H1 (cell line): ENCODE measurements at regions not wholly inside any gene's neighbourhood (a gene's known extent, or its start where the extent isn't known, plus 50 kb on each side); places are given as distances from the start of the nearest gene placed in this dataset.
A peak's percentile ranks its signal among the peaks of the same experiment; 100 is the strongest.

Source experiments
- CTCF ChIA-PET: fragments of 300-600 bp; sonication (Branson Sonifier 250); formaldehyde crosslinking; loops from one replicate; lab custom pipeline; 2021; ENCODE audit not compliant: partially characterized antibody; lab: Charles Lee
- POLR2A ChIA-PET: fragments of 300-600 bp; sonication (Branson Sonifier 250); formaldehyde crosslinking; loops from one replicate; lab custom pipeline; 2021; ENCODE audit warnings: inconsistent platforms; ENCODE audit not compliant: partially characterized antibody; lab: Charles Lee
- DNase-seq, 2 experiments: peaks; one replicate each; pipeline versions ENCODE4 v3.0.0 to v3.0.0-alpha.2; 2010 to 2022; ENCODE audit warnings: low spot score in 2 of 2, low read depth in 1 of 2, mixed read lengths in 1 of 2
- FAIRE-seq: peaks from 2 replicates; lab custom pipeline; 2011; peaks lifted over from hg19 to GRCh38; lab: Jason Lieb, UNC
- H2AFZ ChIP-seq: 2 replicates; pipeline ENCODE4 v1.8.1; 2012; ENCODE audit warnings: low read length, inconsistent platforms
- H2AK5ac ChIP-seq: 2 replicates; pipeline ENCODE4 v1.6.1; 2013; ENCODE audit warnings: low read depth, low read length
- H2BK120ac ChIP-seq: replicated peaks from 2 replicates; pipeline ENCODE3; 2013; ENCODE audit warnings: low read depth, low read length, inconsistent platforms
- H2BK12ac ChIP-seq: 2 replicates; pipeline ENCODE4 v1.6.1; 2013; ENCODE audit warnings: low read depth, low read length
- H2BK15ac ChIP-seq: 2 replicates; pipeline ENCODE4 v1.6.1; 2013; ENCODE audit warnings: low read length
- H2BK20ac ChIP-seq: 2 replicates; pipeline ENCODE4 v1.6.1; 2013; ENCODE audit warnings: low read length
- H2BK5ac ChIP-seq: 2 replicates; pipeline ENCODE4 v1.6.1; 2013; ENCODE audit warnings: low read depth, low read length
- H3K14ac ChIP-seq: 2 replicates; pipeline ENCODE4 v1.6.1; 2013; ENCODE audit warnings: inconsistent platforms; ENCODE audit not compliant: insufficient read length
- H3K18ac ChIP-seq: 2 replicates; pipeline ENCODE4 v1.6.1; 2013; ENCODE audit warnings: low read length; ENCODE audit errors: extremely low read depth
- H3K23ac ChIP-seq: 2 replicates; pipeline ENCODE4 v1.6.1; 2013; ENCODE audit warnings: inconsistent platforms; ENCODE audit not compliant: insufficient read length
- H3K23me2 ChIP-seq: 2 replicates; pipeline ENCODE4 v1.6.1; 2013; ENCODE audit warnings: low read depth, low read length
- H3K27ac ChIP-seq: 2 replicates; pipeline ENCODE4 v1.6.1; 2011; ENCODE audit warnings: low read depth, low read length, inconsistent platforms
- H3K27me3 ChIP-seq, 4 experiments: replicated peaks in 1 of 4; 1 replicate in 1 of 4; 2 replicates in 3 of 4; pipeline versions ENCODE4 v1.6.1 to v1.8.1; 2011 to 2013; ENCODE audit warnings: low read length in 3 of 4, mild to moderate bottlenecking in 3 of 4, inconsistent platforms in 2 of 4, mixed read lengths in 2 of 4, moderate library complexity in 1 of 4; ENCODE audit not compliant: control insufficient read depth in 3 of 4, insufficient read depth in 3 of 4; ENCODE audit errors: extremely low read depth in 1 of 4
- H3K36me3 ChIP-seq, 4 experiments: 2 replicates each; pipeline versions ENCODE4 v1.6.1 to v1.8.1; 2011 to 2013; ENCODE audit warnings: mild to moderate bottlenecking in 4 of 4, low read length in 3 of 4, moderate library complexity in 2 of 4, control low read depth in 1 of 4, inconsistent platforms in 1 of 4; ENCODE audit not compliant: insufficient read depth in 4 of 4, control insufficient read depth in 2 of 4
- H3K4ac ChIP-seq: replicated peaks from 2 replicates; pipeline ENCODE3; 2013; ENCODE audit warnings: low read length, low read depth, mixed read lengths, inconsistent platforms; ENCODE audit not compliant: insufficient read length
- H3K4me1 ChIP-seq, 4 experiments: replicated peaks in 1 of 4; 1 replicate in 1 of 4; 2 replicates in 3 of 4; pipeline versions ENCODE4 v1.6.1 to v1.8.1; 2011 to 2013; ENCODE audit warnings: low read length in 3 of 4, inconsistent platforms in 2 of 4, mixed read lengths in 1 of 4; ENCODE audit not compliant: insufficient read depth in 4 of 4, control insufficient read depth in 3 of 4
- H3K4me2 ChIP-seq, 2 experiments: 2 replicates each; pipeline versions ENCODE4 v1.6.1 to v1.8.1; 2011 to 2013; ENCODE audit warnings: low read depth in 2 of 2, low read length in 2 of 2, control low read depth in 1 of 2, inconsistent platforms in 1 of 2, mild to moderate bottlenecking in 1 of 2; ENCODE audit not compliant: insufficient read depth in 1 of 2
- H3K4me3 ChIP-seq, 4 experiments: fragments of 200-600, 300-600 bp in 1 of 4; sonication (generic), shearing (Covaris generic), sonication (Bioruptor Twin) in 1 of 4; 2 replicates each; pipeline versions ENCODE4 v1.5.1 to v1.8.1; 2011 to 2016; ENCODE audit warnings: low read length in 4 of 4, low read depth in 3 of 4, control low read depth in 2 of 4, inconsistent platforms in 2 of 4, mild to moderate bottlenecking in 2 of 4, mixed read lengths in 1 of 4, moderate library complexity in 1 of 4; ENCODE audit not compliant: insufficient read depth in 2 of 4; ENCODE audit errors: extremely low read depth in 1 of 4
- H3K56ac ChIP-seq: replicated peaks from 2 replicates; pipeline ENCODE3; 2013; ENCODE audit warnings: low read depth, mild to moderate bottlenecking, mixed read lengths, low read length, inconsistent platforms; ENCODE audit not compliant: insufficient read length
- H3K79me1 ChIP-seq: 2 replicates; pipeline ENCODE4 v1.6.1; 2013; ENCODE audit warnings: low read depth, low read length, control low read depth
- H3K79me2 ChIP-seq, 2 experiments: 2 replicates each; pipeline versions ENCODE4 v1.6.1 to v1.8.1; 2012 to 2013; ENCODE audit warnings: low read length in 2 of 2, mild to moderate bottlenecking in 2 of 2, inconsistent platforms in 1 of 2; ENCODE audit not compliant: insufficient read depth in 2 of 2, control insufficient read depth in 1 of 2
- H3K9ac ChIP-seq, 4 experiments: replicated peaks in 1 of 4; 1 replicate in 1 of 4; 2 replicates in 3 of 4; pipeline versions ENCODE4 v1.6.1 to v1.8.1; 2011 to 2013; ENCODE audit warnings: low read depth in 3 of 4, low read length in 3 of 4, control low read depth in 2 of 4, mild to moderate bottlenecking in 2 of 4, moderate library complexity in 2 of 4, inconsistent platforms in 1 of 4; ENCODE audit errors: extremely low read depth in 1 of 4
- H3K9me3 ChIP-seq, 2 experiments: 2 replicates each; pipeline versions ENCODE4 v1.6.1 to v1.8.1; 2012 to 2013; ENCODE audit warnings: mild to moderate bottlenecking in 2 of 2, moderate library complexity in 2 of 2, control low read depth in 1 of 2, inconsistent platforms in 1 of 2, low read depth in 1 of 2, low read length in 1 of 2, mixed read lengths in 1 of 2; ENCODE audit not compliant: insufficient read depth in 2 of 2
- H4K20me1 ChIP-seq, 2 experiments: replicated peaks in 1 of 2; 2 replicates each; pipeline versions ENCODE3 to v1.8.1; 2011 to 2013; ENCODE audit warnings: inconsistent platforms in 2 of 2, low read length in 2 of 2, mild to moderate bottlenecking in 1 of 2; ENCODE audit not compliant: insufficient read depth in 2 of 2, control insufficient read depth in 1 of 2
- H4K5ac ChIP-seq: 2 replicates; pipeline ENCODE4 v1.6.1; 2013; ENCODE audit warnings: low read length, low read depth, mixed read lengths, inconsistent platforms; ENCODE audit not compliant: insufficient read length
- H4K8ac ChIP-seq: 2 replicates; pipeline ENCODE4 v1.8.0; 2013; ENCODE audit warnings: mild to moderate bottlenecking, moderate library complexity, low read length, inconsistent platforms; ENCODE audit not compliant: insufficient read depth; ENCODE audit errors: extremely low read depth
- H4K91ac ChIP-seq: replicated peaks from 2 replicates; pipeline ENCODE3; 2013; ENCODE audit warnings: low read length, mixed read lengths, inconsistent platforms; ENCODE audit not compliant: insufficient read length
- NRF1 ChIP-seq: IDR thresholded peaks from 2 replicates; pipeline ENCODE4 v1.6.1; 2011; ENCODE audit warnings: mild to moderate bottlenecking, low read depth, low read length, improper control_type of control experiment
- SP1 ChIP-seq: IDR thresholded peaks from 2 replicates; pipeline ENCODE4 v1.6.1; 2011; ENCODE audit warnings: low read depth, low read length
- WGBS, 2 experiments: shearing (Covaris generic) in 1 of 2; methylation state at CpG; one replicate each; pipeline versions ENCODE4 v1.1.6 to v1.1.7; 2013 to 2015; ENCODE audit warnings: low lambda C conversion rate in 2 of 2, mixed read lengths in 2 of 2, inconsistent platforms in 1 of 2, low coverage in 1 of 2, missing lambda C conversion rate in 1 of 2; ENCODE audit not compliant: insufficient replicate concordance in 2 of 2, insufficient coverage in 1 of 2, insufficient read length in 1 of 2; ENCODE audit errors: extremely low coverage in 1 of 2, missing lambda C conversion rate in 1 of 2; 5-methylcytosine and 5-hydroxymethylcytosine counted together

DNA sequence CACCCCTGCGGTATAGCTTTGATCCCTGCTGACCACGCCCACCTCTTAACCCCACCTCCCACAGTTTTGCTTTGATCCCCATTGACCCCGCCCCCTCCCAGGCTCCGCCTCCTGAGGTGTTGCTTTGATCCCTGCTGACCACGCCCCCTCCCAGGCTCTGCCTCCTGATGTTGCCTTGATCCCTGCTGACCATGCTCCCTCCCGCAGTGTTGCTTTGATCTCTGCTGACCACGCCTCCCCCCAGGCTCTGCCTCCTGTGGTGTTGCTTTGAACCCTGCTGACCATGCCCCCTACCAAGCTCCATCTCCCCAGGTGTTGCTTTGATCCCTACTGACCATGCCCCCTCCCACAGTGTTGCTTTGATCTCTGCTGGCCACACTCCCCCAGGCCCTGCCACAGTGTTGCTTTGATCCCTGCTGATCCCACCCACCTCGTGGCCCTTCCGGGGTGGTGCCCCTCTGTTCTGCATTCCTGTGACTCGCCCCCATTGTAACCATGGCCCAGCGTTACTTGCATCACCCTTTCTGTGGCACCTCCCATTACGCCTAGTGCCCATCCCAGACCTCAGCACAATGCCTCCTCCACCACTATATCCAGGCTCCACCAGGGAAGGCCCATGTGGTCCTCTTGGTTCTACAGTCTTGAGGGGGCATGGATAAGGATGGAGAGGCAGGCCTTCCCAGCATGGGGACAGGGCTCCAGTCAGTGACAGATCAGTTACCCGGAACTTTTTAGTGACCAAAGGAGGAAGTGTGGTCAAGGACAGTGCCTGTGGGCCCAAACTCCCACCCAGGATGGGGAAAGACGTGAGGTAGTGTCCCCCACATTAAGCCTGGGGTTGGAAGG, 70.8 kb downstream of the ADRA2C start:
- ChIA-PET POLR2A (interaction anchor here (1.2 kb wide), 1 partner anchor 107 kb away, joined by 3 read pairs; no protein-coding TSS in a partner anchor), CTCF (interaction anchor here (1.0 to 3.2 kb wide), 5 partner anchors 15 to 44 kb away, joined by 3 to 15 read pairs (median 6); no protein-coding TSS in a partner anchor)
- 0 out of 2 replicates have a peak, but pooled peaks have one; percentile 34 for TF ChIP-seq SP1
- TF ChIP-seq NRF1 = no peak
- 82% methylated on average over 12 of the region's 14 CpGs; no CpG with 5 or more reads in 1 of the 2 experiments for WGBS, 2 experiments
- Histone ChIP-seq H3K9me3 (peaks cover 0 to 3% of the 10 kb centered on the region in 2 experiments; a peak in 2 of 4 replicates), H3K56ac (no peak overlapping the region), H4K91ac (no peak overlapping the region), H3K4me3 (no peak overlapping the region), H2BK20ac (no peak overlapping the region), H3K79me2 (no peaks in the 10 kb centered on the region), H3K79me1 (no peaks in the 10 kb centered on the region), H3K27ac (no peak overlapping the region), H3K23ac (no peak overlapping the region), H3K27me3 (peaks cover 0 to 3% (median 0%) of the 10 kb centered on the region in 4 experiments; a peak in 2 of 7 replicates), H4K20me1 (no peaks in the 10 kb centered on the region), H2BK15ac (no peak overlapping the region; the same call in 1 of the 2 replicates), H3K23me2 (no peaks in the 10 kb centered on the region), H3K4me2 (no peak overlapping the region), H4K5ac (no peak overlapping the region), H2BK12ac (no peak overlapping the region; the same call in 1 of the 2 replicates), H3K4ac (no peak overlapping the region), H4K8ac (no peak overlapping the region; the same call in 1 of the 2 replicates), H3K18ac (no peak overlapping the region), H3K4me1 (peaks cover 0 to 28% (median 18%) of the 10 kb centered on the region in 4 experiments; a peak in 6 of 7 replicates), H2BK120ac (no peak overlapping the region), H2AK5ac (peak overlapping the region; percentile 11; the same call in 1 of the 2 replicates), H3K9ac (no peak overlapping the region), H2BK5ac (0 out of 2 replicates have a peak overlapping the region, but pooled peaks have one; percentile 15), H3K36me3 (no peaks in the 10 kb centered on the region), H3K14ac (no peak overlapping the region), H2AFZ (no peak overlapping the region)
- DNase-seq = peak in 1 of 2 experiments; percentile 80
- FAIRE-seq = no peak
